Breast epithelium (tissue), 4 donors: ENCODE measurements at regions not wholly inside any gene's neighbourhood (a gene's known extent, or its start where the extent isn't known, plus 50 kb on each side); places are given as distances from the start of the nearest gene placed in this dataset.

ENCODE experiments used
- DNase-seq, 2 donors: peaks; one replicate each; pipeline ENCODE4 v3.0.0-alpha.2; 2019; ENCODE audit warnings: low spot score in 2 of 2
- H3K27ac ChIP-seq, 2 donors: fragments of 200-600 bp; sonication (generic) in 1 of 2; one replicate each; pipeline ENCODE4 v1.5.1; 2016 to 2019; ENCODE audit warnings: mild to moderate bottlenecking in 1 of 2
- H3K27me3 ChIP-seq, 2 donors: fragments of 200-600 bp; sonication (generic) in 1 of 2; one replicate each; pipeline versions ENCODE4 v1.5.1 to v1.6.0; 2017 to 2019; ENCODE audit warnings: control low read depth in 1 of 2, mild to moderate bottlenecking in 1 of 2
- H3K36me3 ChIP-seq: fragments of 200-600 bp; one replicate; pipeline ENCODE4 v1.5.1; 2019
- H3K4me1 ChIP-seq, 2 donors: fragments of 200-600 bp; sonication (generic); one replicate each; pipeline ENCODE4 v1.5.1; 2016 to 2019; ENCODE audit warnings: control low read depth in 1 of 2
- H3K4me3 ChIP-seq, 3 donors: fragments of 200-600 bp; sonication (generic); 1 replicate in 2 of 3; 2 replicates in 1 of 3; pipeline ENCODE4 v1.5.1; 2016 to 2019; ENCODE audit warnings: mild to moderate bottlenecking in 3 of 3, moderate library complexity in 2 of 3
- H3K9me3 ChIP-seq, 2 donors: fragments of 200-600 bp; sonication (generic) in 1 of 2; one replicate each; pipeline ENCODE4 v1.5.1; 2016 to 2019; ENCODE audit warnings: control low read depth in 1 of 2
- POLR2A ChIP-seq: fragments of 450-650 bp; IDR thresholded peaks from one replicate; pipeline ENCODE4 v1.6.1; 2016; ENCODE audit warnings: antibody characterized with exemption, mild to moderate bottlenecking, moderate library complexity
- POLR2AphosphoS5 ChIP-seq, 3 donors: sonication (generic); formaldehyde crosslinking; IDR thresholded peaks; one replicate each; pipeline ENCODE4 v1.6.1; 2017; ENCODE audit warnings: antibody characterized with exemption in 3 of 3
- intact Hi-C: fragments of 100-400 bp; cut with DNase I; formaldehyde crosslinking; loops from one replicate; pipeline ENCODE4 v1.15.1; 2023; ENCODE audit warnings: low total_unique reads
- TF ChIP-seq, protein P1 (sequence below), 3 donors: fragments of 450-650 bp; IDR thresholded peaks; one replicate each; pipeline ENCODE4 v1.5.1; 2016 to 2017; ENCODE audit warnings: antibody characterized with exemption in 3 of 3, mild to moderate bottlenecking in 3 of 3, moderate library complexity in 3 of 3

DNA sequence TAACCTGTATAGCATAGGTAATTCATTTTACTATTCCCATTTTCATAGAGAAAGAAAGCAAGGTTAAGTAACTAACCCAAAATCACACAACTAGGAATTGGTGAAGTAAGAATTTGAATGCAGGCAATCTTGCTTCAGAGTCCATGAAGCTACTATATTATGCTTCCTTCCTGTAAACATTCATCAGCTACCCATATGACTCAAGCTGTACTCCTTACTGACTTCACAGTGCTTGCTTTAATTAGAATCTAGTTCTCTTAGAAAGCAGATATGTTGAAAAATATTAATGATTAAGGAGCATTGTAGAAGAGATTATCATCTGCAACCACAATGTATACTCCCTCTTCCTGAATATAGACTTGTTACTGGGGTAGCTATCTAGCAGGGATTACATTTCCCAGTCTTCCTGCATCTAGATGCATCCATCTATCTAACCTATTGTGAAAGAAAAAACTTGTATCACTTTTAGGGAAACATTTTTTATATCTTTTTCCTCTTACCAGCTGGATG lies 961.6 kb upstream of the CHAC2 start:
- H3K9me3 ChIP-seq: peaks cover 0 to 8% of the 10 kb centered on the region in 2 donors
- TF ChIP-seq POLR2A (no peak), POLR2AphosphoS5 (IDR thresholded peaks at IDR 0.05) (no peak)
- TF ChIP-seq, protein P1, sequence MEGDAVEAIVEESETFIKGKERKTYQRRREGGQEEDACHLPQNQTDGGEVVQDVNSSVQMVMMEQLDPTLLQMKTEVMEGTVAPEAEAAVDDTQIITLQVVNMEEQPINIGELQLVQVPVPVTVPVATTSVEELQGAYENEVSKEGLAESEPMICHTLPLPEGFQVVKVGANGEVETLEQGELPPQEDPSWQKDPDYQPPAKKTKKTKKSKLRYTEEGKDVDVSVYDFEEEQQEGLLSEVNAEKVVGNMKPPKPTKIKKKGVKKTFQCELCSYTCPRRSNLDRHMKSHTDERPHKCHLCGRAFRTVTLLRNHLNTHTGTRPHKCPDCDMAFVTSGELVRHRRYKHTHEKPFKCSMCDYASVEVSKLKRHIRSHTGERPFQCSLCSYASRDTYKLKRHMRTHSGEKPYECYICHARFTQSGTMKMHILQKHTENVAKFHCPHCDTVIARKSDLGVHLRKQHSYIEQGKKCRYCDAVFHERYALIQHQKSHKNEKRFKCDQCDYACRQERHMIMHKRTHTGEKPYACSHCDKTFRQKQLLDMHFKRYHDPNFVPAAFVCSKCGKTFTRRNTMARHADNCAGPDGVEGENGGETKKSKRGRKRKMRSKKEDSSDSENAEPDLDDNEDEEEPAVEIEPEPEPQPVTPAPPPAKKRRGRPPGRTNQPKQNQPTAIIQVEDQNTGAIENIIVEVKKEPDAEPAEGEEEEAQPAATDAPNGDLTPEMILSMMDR (IDR thresholded peaks at IDR 0.05): no peak
- no peak overlapping the region for H3K4me3 ChIP-seq
- intact Hi-C loops: no loop called here
- no peak overlapping the region for H3K27ac ChIP-seq
- H3K36me3 ChIP-seq: no peaks in the 10 kb centered on the region
- H3K27me3 ChIP-seq: no peaks in the 10 kb centered on the region
- H3K4me1 ChIP-seq: no peaks in the 10 kb centered on the region
- DNase-seq: no peak

DNA sequence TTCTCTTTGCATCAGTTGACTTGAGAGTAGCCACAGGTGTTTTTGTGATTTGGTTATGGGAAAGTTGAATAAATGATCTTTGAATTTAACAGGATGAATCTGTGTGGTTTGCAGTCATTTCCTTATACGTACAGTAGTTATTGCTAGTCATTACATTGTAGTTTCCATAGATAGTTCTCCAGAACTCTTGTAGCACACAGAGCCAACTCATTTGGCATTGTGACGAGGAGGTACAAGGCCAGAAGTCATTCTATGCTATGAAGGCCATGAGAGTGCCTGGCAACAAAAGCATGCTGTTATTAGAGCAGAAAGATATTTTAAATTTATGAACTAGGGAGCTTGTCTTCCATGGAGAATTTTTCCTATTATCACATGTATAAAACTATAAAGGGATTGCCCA lies 973.0 kb upstream of the CHAC2 start:
- DNase-seq: no peak
- TF ChIP-seq POLR2AphosphoS5 (IDR thresholded peaks at IDR 0.05): no peak
- no peak for TF ChIP-seq POLR2A
- TF ChIP-seq, protein P1 (IDR thresholded peaks at IDR 0.05): no peak
- Histone ChIP-seq H3K27ac (no peak overlapping the region), H3K27me3 (no peaks in the 10 kb centered on the region), H3K4me1 (no peaks in the 10 kb centered on the region), H3K36me3 (no peaks in the 10 kb centered on the region), H3K9me3 (peaks cover 0 to 8% of the 10 kb centered on the region in 2 donors), H3K4me3 (no peak overlapping the region)
- intact Hi-C loops: no loop called here

DNA sequence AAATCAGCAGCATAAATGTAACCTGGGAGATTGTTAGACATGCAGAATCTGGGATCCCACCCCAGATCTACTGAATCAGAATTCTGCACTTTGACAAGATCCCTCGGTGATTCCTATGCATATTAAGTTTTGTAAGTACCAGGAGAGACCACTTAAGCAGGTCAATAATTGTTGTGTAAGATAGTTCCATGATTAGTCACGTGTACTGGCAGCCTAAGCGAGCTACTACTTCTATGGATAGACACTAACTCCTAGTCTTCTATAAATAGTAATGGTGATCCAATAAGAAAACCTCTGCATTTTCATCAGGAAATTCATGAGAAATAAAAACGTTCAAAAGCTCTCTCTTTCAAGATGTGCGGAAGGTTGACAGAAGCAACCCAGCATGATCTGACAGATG lies 988.2 kb upstream of the CHAC2 start:
- Histone ChIP-seq H3K27me3 (no peaks in the 10 kb centered on the region), H3K4me3 (no peak overlapping the region), H3K36me3 (no peaks in the 10 kb centered on the region), H3K27ac (no peak overlapping the region), H3K4me1 (no peaks in the 10 kb centered on the region), H3K9me3 (no peaks in the 10 kb centered on the region)
- TF ChIP-seq, protein P1 (IDR thresholded peaks at IDR 0.05): no peak
- TF ChIP-seq POLR2AphosphoS5 (IDR thresholded peaks at IDR 0.05): no peak
- TF ChIP-seq POLR2A: no peak
- intact Hi-C loops: no loop called here
- no peak for DNase-seq

DNA sequence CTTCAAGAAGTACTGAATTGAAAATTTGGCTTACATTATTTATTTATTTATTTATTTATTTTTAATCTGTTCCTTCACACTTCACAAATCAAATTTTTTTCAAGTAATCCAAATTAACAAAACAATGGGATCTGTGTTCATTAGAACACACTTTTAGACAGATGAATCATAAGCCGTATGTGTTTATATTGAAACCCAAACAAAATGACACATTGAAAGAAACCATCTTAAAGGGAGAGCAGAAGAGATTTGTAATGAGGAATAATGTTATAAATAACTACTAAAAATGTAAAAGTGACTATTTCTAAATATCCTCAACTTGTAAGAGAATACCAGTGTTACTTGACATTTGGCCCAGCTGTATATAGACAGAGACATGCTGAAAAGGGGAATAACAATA lies 991.0 kb upstream of the CHAC2 start:
- no peaks in the 10 kb centered on the region for H3K9me3 ChIP-seq
- H3K4me3 ChIP-seq: no peak overlapping the region
- no peak overlapping the region for H3K27ac ChIP-seq
- intact Hi-C loops: no loop called here
- H3K36me3 ChIP-seq: no peaks in the 10 kb centered on the region
- DNase-seq: no peak
- TF ChIP-seq POLR2A (no peak), POLR2AphosphoS5 (IDR thresholded peaks at IDR 0.05) (no peak)
- TF ChIP-seq, protein P1 (IDR thresholded peaks at IDR 0.05): no peak
- no peaks in the 10 kb centered on the region for H3K4me1 ChIP-seq
- H3K27me3 ChIP-seq: no peaks in the 10 kb centered on the region

DNA sequence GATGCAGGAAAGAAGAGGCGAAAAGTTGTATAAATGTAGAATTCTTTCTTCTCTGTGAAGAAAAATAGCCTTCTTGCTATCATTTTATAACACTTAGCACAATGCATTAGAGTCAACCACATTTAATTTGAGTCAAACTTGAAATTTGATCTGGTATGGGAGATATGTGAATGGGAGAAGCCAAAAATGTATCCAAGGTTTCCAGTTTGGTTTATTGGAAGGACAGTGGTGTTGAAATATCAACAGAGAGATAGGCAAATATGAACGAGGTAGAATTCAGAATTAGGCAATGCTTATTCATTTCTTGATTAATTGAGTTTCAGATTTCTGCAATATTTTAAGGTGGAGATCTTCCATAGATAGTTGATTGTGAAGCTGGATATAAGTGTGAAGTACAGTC lies 991.9 kb upstream of the CHAC2 start:
- Histone ChIP-seq H3K27me3 (no peaks in the 10 kb centered on the region), H3K9me3 (no peaks in the 10 kb centered on the region), H3K27ac (no peak overlapping the region), H3K4me1 (no peaks in the 10 kb centered on the region), H3K36me3 (no peaks in the 10 kb centered on the region), H3K4me3 (no peak overlapping the region)
- DNase-seq: no peak
- TF ChIP-seq POLR2A: no peak
- TF ChIP-seq, protein P1 (IDR thresholded peaks at IDR 0.05): no peak
- no peak for TF ChIP-seq POLR2AphosphoS5 (IDR thresholded peaks at IDR 0.05)
- intact Hi-C loops: no loop called here
